ENCODE measurements at regions not wholly inside any gene's neighbourhood (a gene's known extent, or its start where the extent isn't known, plus 50 kb on each side); places are given as distances from the start of the nearest gene placed in this dataset.
A peak's percentile ranks its signal among the peaks of the same experiment; 100 is the strongest.

GRCh38 chr16:86924537-86924936, 346.2 kb downstream of the FOXL1 start:
- Histone ChIP-seq H3K27me3 (ENCODE audit: control insufficient read depth, insufficient read depth, low read length) (no peaks in the 10 kb centered on the region), H3K36me3 (ENCODE audit: control insufficient read depth, insufficient read depth, low read length) (no peaks in the 10 kb centered on the region), H3K4me3 (ENCODE audit: low read depth, low read length) (no peak overlapping the region)
- FAIRE-seq (no peak), DNase-seq (ENCODE audit: low read depth) (peak; percentile 40)
- TF ChIP-seq, protein P1, sequence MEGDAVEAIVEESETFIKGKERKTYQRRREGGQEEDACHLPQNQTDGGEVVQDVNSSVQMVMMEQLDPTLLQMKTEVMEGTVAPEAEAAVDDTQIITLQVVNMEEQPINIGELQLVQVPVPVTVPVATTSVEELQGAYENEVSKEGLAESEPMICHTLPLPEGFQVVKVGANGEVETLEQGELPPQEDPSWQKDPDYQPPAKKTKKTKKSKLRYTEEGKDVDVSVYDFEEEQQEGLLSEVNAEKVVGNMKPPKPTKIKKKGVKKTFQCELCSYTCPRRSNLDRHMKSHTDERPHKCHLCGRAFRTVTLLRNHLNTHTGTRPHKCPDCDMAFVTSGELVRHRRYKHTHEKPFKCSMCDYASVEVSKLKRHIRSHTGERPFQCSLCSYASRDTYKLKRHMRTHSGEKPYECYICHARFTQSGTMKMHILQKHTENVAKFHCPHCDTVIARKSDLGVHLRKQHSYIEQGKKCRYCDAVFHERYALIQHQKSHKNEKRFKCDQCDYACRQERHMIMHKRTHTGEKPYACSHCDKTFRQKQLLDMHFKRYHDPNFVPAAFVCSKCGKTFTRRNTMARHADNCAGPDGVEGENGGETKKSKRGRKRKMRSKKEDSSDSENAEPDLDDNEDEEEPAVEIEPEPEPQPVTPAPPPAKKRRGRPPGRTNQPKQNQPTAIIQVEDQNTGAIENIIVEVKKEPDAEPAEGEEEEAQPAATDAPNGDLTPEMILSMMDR (IDR thresholded peaks at IDR 0.05; ENCODE audit: insufficient read depth, low read length, severe bottlenecking) = no peak

DNA sequence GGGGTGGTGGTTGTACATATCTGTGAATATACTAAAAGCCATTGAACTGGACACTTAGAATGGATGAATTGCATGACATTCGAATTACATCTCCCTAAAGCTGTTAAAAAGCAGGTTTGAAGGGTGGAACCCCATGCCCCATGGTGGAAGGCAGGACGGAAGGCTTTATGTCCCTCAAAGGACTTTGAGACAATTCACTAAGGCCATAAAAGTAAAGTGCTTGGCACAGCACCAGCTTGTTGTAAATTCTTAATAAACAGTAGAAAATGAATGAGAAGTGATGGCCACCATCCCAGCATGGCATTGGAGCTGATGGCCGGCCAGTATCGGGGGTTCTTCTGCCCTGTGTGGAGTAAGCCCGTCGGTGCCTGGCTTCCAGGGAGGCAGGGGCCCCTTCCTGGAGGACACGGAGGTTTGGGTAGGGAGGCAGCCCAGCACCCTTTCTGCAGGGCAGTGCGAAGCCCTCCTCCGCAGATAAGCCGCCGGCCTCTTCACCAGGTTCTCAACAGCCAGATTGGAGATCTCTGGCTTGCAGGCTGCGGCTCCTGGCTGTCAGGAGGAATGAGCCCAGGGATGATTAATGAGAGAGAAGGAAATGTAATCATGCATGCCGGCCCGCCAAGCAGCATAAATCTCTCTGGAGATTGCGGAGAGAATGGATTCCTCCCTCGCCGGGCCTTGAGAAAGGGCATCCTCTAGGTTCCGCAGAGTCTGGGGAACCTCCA, 346.9 kb downstream of the FOXL1 start:
- H3K36me3 ChIP-seq (ENCODE audit: control insufficient read depth, insufficient read depth, low read length) = no peaks in the 10 kb centered on the region
- FAIRE-seq = no peak
- no peak overlapping the region for H3K4me3 ChIP-seq (ENCODE audit: low read depth, low read length)
- no peak for DNase-seq (ENCODE audit: low read depth)
- no peaks in the 10 kb centered on the region for H3K27me3 ChIP-seq (ENCODE audit: control insufficient read depth, insufficient read depth, low read length)
- TF ChIP-seq, protein P1 (IDR thresholded peaks at IDR 0.05; ENCODE audit: insufficient read depth, low read length, severe bottlenecking) = no peak

GRCh38 chr16:86926181-86927094, 348.1 kb downstream of the FOXL1 start:
- no peak for DNase-seq (ENCODE audit: low read depth)
- Histone ChIP-seq H3K36me3 (ENCODE audit: control insufficient read depth, insufficient read depth, low read length) (no peaks in the 10 kb centered on the region), H3K4me3 (ENCODE audit: low read depth, low read length) (no peak overlapping the region), H3K27me3 (ENCODE audit: control insufficient read depth, insufficient read depth, low read length) (no peaks in the 10 kb centered on the region)
- FAIRE-seq = no peak
- TF ChIP-seq, protein P1 (IDR thresholded peaks at IDR 0.05; ENCODE audit: insufficient read depth, low read length, severe bottlenecking) = no peak

GRCh38 chr16:86927699-86928098, 349.4 kb downstream of the FOXL1 start:
- Histone ChIP-seq H3K27me3 (ENCODE audit: control insufficient read depth, insufficient read depth, low read length) (no peaks in the 10 kb centered on the region), H3K36me3 (ENCODE audit: control insufficient read depth, insufficient read depth, low read length) (no peaks in the 10 kb centered on the region), H3K4me3 (ENCODE audit: low read depth, low read length) (no peak overlapping the region)
- TF ChIP-seq, protein P1 (IDR thresholded peaks at IDR 0.05; ENCODE audit: insufficient read depth, low read length, severe bottlenecking) = no peak
- FAIRE-seq = no peak
- no peak for DNase-seq (ENCODE audit: low read depth)

GRCh38 chr16:86928523-86929011, 350.2 kb downstream of the FOXL1 start:
- DNase-seq (ENCODE audit: low read depth) = no peak
- TF ChIP-seq, protein P1 (IDR thresholded peaks at IDR 0.05; ENCODE audit: insufficient read depth, low read length, severe bottlenecking) = no peak
- Histone ChIP-seq H3K4me3 (ENCODE audit: low read depth, low read length) (no peak overlapping the region), H3K36me3 (ENCODE audit: control insufficient read depth, insufficient read depth, low read length) (no peaks in the 10 kb centered on the region), H3K27me3 (ENCODE audit: control insufficient read depth, insufficient read depth, low read length) (no peaks in the 10 kb centered on the region)
- FAIRE-seq = no peak

All from bronchial epithelial cell (primary cell).